NCI-H2029 treated with DMSO at 0.1 percent for 48 hours (cell line): ENCODE measurements at regions not wholly inside any gene's neighbourhood (a gene's known extent, or its start where the extent isn't known, plus 50 kb on each side); places are given as distances from the start of the nearest gene placed in this dataset.
"Not testable (repeated sequence)": the region's sequence is repeated elsewhere in the genome, so short reads cannot be mapped to it uniquely, and the experiment has no call there.

Experiments
- DNase-seq: peaks from one replicate; lab custom pipeline; 2025; lab: John Stamatoyannopoulos, UW

DNA sequence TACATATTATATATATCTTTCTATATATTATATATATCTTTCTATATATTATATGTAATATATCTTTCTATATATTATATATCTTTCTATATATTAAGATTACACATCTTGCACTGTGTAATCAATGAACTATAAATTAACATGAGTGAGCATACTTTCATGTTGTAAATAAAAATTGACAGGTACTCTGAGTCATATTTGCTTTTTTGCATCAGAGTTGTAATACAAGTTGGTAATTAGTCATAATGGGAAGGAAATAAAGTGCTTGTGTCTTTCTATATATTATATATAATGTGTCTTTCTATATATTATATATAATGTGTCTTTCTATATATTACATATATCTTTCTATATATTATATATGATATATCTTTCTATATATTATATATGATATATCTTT lies 172.5 kb upstream of the MAGI2 start:
- not testable (repeated sequence) for DNase-seq

DNA sequence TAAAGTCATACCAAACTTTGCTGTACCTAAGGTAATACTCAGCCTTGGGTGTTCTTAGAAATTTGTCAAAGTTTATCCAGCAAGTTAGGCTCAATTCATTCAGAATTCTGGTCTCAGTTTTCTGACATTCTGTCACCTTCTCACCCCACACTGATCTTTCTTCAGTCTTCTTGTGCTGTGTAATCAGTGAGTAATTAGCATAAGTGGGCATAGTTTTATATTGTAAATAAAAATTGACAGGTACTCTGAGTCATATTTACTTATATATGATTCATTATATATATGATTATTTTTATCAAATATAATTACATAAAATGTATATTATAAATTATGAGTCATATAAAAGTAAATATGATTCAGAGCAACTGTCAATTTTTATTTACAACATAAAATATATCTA lies 170.9 kb upstream of the MAGI2 start:
- DNase-seq: no peak

DNA sequence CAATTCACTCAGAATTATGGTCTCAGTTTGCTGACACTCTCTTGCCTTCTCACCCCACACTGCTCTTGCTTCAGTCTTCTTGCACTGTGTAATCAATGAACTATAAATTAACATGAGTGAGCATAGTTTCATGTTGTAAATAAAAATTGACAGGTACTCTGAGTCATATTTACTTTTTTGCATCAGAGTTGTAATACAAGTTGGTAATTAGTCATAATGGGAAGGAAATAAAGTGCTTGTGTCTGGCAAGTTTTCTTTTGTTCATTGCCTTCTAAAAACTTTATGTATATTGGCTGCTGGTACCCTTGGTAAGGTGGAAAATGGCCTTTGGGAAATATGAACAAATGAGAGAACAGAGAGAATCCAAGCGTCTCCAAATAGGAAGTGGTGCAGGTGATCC lies 169.3 kb upstream of the MAGI2 start:
- no peak for DNase-seq

DNA sequence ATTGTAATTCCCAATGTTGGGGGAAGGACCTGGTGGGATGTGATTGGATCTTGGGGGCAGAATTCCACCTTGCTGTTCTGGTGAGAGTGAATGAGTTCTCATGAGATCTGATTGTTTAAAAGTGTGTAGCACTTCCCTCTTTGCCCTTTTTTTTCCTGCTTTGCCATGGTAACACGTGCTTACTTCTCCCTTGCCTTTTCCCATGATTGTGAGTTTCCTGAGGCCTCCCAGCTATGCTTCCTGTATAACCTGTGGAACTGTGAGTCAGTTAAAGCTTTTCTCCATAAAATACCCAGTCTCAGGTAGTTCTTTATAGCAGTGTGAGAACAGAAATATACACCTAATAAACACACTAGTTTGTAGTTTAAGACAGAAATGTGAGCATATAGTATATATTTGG lies 166.8 kb upstream of the MAGI2 start:
- no peak for DNase-seq

DNA sequence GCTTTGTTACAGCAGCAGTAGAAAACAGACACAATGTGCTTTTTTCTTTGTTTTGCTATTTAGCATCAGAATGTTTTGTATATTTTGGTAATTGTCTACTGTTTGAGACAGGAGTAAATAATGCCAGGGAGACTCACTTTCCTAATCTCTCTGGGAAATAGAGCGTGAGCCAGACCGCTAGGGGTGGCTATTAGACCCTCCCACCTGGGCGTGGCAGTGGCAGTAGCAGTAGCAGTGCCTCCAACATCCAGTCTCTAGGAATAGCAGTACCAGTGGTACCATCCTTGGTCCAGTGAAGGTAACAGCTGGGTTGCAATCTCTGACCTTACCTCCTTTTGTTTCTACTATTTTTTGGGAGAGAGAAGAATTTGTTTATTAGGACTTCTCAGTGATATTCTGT lies 165.7 kb upstream of the MAGI2 start:
- no peak for DNase-seq

DNA sequence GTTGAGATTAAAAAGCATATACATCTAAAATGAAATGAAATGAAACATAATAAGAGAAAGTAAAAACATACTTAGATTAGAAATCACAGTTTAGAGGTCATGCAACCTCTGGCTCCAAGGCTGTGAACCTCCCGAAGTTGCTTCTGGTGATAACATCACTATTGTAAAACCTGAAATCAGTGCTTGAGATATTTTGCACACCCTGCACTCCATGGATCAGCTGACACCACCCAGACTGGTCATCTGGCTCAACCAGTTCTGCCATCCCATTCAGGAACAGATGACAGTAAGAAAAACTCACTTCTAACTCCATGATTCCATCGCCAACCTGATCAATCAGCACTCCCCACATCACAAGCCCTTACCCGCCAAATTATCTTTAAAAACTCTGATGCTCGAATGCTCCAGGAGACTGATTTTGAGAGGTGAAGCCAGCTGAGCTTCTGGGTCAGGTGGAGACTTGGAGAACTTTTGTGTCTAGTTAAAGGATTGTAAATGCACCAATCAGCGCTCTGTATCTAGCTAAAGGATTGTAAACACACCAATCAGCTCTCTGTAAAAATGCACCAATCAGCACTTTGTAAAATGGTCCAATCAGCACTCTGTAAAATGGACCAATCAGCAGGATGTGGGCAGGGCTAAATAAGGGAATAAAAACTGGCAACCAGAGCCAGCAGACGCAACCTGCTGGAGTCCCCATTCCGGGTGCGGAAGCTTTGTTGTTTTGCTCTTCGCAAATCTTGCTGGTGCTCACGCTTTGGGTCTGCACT lies 162.6 kb upstream of the MAGI2 start:
- DNase-seq: no peak

DNA sequence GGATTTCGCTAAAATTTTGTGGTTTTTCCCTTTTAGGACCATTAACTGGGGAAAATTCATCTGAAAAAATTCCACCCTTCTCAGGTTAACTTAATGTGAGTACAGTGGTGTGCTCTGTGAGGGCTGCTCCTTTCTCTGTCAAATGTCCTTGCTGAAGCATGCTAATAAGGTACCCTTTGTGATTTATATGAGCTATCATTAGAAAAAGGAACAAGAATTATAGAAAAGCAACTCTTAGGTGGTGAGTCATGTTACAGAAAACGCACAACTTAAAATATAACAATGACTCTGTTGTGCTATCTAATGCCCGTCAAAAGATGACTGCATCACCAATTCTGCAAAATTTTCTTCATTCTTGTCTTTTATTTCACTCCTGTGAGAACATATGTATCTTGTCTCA lies 162.0 kb upstream of the MAGI2 start:
- no peak for DNase-seq

DNA sequence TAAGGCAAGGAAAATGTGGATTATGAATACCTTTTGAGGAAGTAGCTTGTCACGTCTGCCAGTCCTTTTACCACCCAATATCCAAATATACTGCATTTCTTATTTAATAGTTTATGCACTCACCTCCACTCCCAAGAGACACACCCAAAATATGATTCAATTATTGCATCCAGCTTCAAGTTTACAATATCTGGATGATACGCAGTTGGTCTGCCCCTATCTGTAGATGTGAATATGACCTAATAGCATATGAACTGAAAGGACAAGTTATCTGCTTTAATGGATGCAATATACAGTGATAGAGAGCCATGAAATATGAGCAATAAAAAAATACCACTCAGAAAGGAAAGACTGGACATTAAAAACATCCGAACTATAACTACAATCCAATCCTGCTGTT lies 159.4 kb upstream of the MAGI2 start:
- DNase-seq: no peak

DNA sequence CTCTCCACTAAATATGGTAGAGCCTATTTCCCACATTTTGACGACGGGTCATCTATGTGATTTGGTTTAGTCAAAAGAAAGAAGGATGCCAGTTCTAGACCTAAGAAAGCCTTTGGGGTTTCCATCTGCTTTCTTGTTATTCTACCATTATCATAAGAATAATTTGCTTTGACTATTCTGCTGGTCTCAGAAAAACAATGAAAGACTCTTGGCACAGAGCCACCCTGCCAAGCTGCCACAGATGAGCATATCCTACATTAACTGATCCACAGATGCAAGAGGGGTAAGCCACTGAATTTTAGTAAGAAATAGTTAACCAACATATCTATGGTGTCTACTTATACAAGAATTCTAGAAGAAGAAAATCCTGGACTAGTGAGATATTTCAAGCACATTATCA lies 158.6 kb upstream of the MAGI2 start:
- DNase-seq: no peak

DNA sequence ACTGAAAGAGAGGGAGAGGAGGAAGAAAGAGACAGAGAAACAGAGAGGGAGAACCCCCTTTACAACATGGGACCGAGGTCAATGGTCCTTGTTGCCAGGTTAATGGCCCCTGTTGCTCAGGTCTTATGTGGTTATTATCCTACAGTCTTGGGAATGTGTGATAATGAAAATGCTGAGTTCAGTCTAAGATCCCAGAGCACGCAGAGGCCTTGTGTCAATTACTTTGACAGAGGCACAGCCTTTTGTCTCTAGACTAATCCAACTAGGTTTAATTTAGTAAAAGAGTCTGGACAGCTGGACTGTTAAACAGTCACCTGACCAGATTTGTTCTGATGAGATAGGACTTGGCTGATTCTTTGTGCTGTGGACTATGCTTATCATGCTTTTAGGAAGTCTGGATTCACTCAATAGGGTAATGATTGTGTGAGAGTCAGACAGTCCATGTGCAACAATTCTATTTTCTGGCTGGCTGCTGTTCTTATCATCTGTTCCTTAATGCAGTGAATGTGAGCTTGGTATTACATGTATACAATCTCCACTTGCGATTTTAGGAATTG lies 157.4 kb upstream of the MAGI2 start:
- DNase-seq: no peak

DNA sequence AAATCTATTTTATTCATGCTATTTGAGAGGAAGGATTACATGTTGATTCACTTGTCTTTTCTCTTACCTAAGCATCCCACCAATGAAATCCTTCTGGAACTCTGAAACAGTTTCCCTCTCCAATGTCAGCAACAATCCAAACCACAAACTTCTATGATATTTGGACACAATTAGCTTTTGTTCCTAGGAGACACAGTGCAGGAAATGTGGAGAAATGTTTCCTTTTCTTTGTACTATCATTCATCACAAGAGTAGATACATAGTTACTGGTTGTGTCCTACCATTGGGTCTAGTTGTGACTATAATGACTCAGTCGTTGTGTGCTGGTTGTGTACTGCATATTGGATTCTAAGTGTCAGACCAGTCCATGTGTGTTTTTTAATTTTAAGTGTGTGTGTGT lies 156.8 kb upstream of the MAGI2 start:
- DNase-seq: no peak

DNA sequence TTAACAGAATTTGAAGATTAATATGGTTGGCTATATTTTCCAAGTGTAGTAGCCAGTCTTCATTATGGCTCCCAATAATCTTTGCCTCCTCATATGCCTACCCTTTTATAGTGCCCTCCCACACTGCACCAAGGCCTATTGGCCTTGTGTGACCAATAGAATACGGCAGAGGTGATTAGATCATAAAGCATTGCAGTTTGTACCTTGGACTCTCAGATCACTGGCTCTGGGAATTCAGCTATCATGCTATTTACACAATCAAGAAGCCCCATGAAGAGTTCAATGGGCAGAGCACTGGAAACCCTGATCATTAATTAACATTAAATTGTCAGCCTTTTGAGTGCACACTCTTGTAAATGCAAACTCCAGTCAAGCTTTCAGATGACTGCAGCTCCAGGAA lies 154.5 kb upstream of the MAGI2 start:
- no peak for DNase-seq

DNA sequence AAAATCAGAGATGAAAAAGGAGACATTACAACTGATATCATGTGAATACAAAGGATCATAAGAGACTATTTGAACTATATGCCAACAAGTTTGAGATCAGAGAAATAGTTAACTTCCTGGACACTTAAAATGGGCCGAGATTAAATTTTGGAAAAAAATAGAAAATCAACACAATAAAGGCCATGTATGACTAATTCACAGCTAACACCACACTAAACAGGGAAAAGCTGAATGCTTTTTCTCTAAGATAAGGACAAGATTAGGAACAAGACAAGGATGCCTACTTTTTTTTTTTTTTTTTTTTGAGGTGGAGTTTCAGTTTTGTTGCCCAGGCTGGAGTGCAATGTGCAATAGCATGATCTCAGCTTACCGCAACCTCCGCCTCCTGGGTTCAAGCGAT lies 151.4 kb upstream of the MAGI2 start:
- no peak for DNase-seq

DNA sequence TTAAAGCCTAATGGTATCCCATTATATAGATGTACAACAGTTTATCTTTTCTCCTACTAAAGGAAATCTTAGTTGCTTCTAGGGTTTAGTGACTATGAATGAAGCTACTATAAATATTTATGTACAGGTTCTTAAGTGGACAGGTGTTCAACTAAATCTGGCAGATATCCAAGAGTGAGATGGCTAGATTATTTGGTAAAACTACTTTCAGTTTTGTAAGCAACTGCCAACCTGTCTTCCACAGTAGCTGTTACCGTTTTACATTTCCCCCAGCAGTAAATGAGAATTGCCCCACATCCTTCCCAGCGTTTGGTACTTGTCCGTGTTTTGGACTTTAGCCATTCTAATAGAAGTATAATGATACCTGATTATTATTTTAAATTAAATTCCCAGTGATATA lies 144.9 kb upstream of the MAGI2 start:
- peak; percentile 72 for DNase-seq

DNA sequence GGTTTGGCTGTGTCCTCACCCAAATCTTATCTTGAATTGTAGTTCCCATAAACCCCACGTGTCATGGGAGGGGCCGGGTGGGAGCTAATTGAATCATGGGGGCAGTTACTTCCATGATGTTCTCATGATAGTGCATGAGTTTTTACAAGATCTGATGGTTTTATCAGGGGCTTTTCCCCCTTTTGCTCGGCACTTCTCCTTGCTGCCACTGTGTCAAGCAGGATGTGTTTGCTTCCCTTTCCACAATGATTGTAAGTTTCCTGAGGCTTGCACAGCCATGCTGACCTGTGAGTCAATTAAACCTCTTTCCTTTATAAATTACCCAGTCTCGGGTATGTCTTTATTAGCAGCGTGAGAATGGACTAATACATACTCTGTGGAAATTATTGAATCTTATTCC lies 141.2 kb upstream of the MAGI2 start:
- DNase-seq: not testable (repeated sequence)

DNA sequence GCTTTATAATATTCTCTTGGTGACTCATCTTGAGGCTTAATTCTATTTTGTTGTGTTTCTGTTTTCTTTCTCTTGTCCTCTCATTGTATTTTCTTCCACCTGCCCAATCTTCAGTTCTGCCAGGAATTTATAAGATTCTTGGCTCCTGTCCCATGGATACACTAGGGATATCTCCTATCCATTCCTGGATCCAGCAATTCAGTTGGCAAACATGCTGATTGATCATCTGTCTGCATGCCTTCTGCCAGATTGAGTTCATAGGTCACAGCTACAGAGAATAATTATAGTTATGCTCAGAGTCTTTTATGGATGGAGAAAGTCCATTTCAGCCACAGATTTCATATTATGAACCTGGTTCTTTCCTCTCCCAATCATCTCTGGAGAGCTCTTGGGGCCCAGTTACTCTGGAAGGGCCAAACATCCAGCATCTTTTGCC lies 140.4 kb upstream of the MAGI2 start:
- DNase-seq: peak; percentile 12

DNA sequence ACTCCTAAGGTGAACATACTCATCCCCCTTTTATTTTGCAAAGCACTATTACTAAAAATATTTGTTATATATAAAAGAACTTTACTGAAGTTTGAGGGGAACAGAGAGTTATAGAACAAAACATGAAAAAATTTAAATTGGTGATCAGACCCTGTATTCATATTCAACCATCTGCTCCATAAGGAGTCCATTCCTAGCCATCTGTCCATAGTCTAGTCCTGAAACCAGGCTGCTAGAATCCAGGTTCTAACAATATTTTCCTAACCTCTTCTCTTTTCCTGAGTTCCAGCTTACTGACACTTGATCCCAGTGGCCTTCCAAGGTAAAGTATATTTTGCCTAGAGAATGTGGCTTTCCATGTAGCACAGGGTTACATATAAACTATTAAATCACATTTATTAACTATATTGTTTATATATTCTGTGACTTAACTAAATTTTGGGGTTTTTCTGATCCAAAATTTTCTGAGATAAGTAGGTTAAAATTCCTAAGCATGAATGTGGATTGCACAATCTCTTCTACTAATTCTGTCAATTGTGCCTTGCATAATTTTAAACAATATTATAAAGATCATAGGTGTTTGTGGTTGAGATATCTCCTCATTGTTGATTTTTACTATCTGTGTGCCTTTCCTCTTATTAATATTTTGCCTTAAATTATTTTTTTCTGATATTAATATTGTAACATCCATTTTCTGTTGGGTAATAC lies 137.6 kb upstream of the MAGI2 start:
- no peak for DNase-seq

DNA sequence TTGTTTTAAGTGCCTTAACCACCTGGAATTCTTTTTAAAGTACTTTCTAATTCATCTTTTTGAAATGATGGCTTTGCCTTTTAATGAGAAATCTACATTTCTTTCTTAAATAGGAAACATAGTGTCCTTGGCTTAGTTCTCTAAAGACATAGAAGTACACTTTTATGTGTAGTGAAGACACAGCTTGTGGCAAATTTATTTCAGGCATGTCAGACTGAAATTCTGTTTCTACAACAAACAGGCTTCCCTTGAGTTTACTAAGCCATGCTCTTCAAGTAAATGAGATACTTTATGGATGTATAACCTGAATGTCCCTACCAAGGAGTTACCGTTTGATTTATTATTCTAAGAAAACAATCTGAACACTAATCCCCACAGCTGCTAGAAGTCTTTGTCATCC lies 136.9 kb upstream of the MAGI2 start:
- no peak for DNase-seq

DNA sequence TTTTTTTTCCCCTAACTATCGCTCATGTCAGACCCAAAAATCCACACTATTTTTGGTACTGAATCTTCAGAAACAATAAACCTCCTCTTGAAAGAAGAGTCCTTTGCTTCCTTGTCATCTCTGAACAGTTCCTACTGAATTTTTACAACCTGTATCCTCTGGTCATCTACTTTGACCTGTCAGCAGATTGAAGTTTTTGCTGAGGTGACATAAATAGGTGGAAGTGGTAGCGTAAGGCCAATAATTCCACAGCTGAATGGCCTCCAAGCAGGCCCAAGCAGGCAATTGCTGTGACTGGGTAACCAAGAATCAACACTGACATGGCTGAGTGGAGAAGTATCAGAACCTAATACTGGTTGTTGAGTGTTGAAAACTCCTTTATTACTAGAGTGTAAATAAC lies 117.4 kb upstream of the MAGI2 start:
- DNase-seq: no peak

DNA sequence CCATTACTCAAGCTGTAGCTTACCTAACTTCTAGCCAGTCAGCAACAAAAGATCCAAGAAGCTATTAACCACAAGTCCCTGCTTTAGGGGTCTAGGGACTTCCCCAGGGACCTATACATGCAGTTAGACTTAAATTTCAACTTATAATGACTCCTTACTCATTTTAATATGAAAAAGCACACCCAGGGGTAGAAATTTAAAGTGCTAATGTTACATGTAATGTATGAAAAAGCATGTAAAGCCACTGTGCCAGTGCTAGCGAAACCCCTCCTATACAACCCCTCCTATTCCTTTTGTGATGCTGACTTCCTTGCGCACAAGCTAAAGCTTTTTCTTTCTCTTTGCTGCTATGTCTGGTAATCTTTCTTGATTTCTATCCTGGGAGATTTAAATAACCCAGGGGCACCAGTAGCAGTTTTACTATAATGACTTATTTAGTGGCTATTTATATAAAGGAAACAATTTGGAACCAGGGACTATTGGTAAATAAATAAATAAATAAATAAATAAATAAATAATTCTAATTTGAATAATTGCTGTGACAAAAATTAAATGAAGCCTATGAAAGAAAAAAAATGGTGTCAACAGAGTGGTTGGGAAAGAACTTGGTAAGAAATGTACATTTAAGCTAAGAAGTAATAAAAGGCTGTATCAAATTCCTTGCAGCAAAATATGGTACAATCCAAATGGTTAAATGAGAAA lies 110.5 kb upstream of the MAGI2 start:
- no peak for DNase-seq

DNA sequence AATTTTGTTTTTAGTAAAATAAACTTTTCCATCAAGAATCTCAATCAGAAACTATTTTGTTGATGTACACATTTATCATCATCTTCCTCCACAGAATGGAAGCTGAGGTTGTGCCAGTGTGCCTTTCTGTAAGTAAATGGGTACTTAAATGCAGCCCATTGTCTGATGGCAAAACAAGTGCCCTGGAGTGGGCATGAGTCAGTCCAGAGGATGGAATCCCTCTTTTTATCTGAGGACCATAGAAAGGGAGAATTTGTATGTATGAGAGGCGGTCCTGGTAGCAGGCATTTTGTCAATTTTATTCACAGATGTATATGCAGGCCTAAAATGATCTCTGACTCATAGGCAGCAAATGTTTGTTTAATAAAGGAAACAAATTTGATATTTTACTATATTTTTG lies 102.1 kb upstream of the MAGI2 start:
- no peak for DNase-seq

DNA sequence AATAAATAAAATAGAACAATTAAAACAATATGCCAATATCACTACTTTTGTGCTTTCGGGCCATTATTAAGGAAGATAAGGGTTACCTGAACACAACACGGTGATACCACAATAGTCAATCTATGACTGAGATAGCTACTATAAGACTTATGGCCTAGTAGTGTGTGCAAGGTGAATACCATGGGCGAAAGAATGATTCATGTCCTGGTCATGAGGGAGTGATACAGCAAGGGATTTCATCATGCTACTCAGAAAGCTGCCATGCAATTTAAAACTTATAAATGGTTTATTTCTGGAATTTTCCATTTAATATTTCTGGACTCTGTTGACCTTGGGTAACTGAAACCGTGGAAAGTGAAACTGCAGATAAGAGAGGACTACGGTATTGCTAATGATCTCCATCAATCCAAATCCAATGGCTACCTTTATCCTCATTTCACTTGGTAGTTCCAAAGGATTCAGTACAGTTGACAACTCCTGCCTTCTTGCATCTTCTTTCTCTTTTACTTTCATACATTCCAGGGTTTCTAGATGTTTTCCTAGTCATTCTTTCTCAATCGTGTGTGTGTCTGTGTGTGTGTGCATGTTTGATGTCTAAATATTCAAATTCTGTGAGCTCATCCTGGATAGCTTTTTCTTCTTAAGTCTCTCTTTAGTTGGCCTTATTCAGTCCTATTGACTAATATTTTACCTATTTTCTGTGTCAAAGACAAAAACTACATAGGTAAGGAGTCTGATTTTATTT lies 100.5 kb upstream of the MAGI2 start:
- DNase-seq: no peak
